Esophagus (tissue), 2 donors: ENCODE measurements at regions not wholly inside any gene's neighbourhood (a gene's known extent, or its start where the extent isn't known, plus 50 kb on each side); places are given as distances from the start of the nearest gene placed in this dataset.

Source experiments
- H3K27ac ChIP-seq, 2 donors: one replicate each; pipeline ENCODE4 v1.5.1; 2013; ENCODE audit warnings: low read depth in 2 of 2, mild to moderate bottlenecking in 2 of 2, inconsistent platforms in 1 of 2, low read length in 1 of 2, moderate library complexity in 1 of 2
- H3K27me3 ChIP-seq, 2 donors: one replicate each; pipeline ENCODE4 v1.6.1; 2013; ENCODE audit warnings: low read length in 2 of 2, control low read depth in 1 of 2, mild to moderate bottlenecking in 1 of 2; ENCODE audit not compliant: insufficient read depth in 2 of 2, control insufficient read depth in 1 of 2
- H3K36me3 ChIP-seq, 2 donors: one replicate each; pipeline ENCODE4 v1.6.1; 2013; ENCODE audit warnings: low read length in 1 of 2; ENCODE audit not compliant: control insufficient read depth in 2 of 2, insufficient read depth in 2 of 2
- H3K4me1 ChIP-seq, 2 donors: one replicate each; pipeline ENCODE4 v1.6.1; 2013; ENCODE audit warnings: low read length in 1 of 2; ENCODE audit not compliant: control insufficient read depth in 2 of 2, insufficient read depth in 2 of 2
- H3K4me3 ChIP-seq, 2 donors: one replicate each; pipeline ENCODE4 v1.5.1; 2013; ENCODE audit warnings: low read length in 2 of 2, mild to moderate bottlenecking in 2 of 2, low read depth in 1 of 2, moderate library complexity in 1 of 2
- H3K9me3 ChIP-seq, 2 donors: one replicate each; pipeline ENCODE4 v1.6.1; 2013; ENCODE audit warnings: mild to moderate bottlenecking in 2 of 2, low read depth in 1 of 2, low read length in 1 of 2, moderate library complexity in 1 of 2; ENCODE audit not compliant: control insufficient read depth in 2 of 2, insufficient read depth in 1 of 2
- WGBS, 2 donors: extraction: QIAGEN DNeasy Blood & Tissue Kit; methylation state at CpG; one replicate each; pipeline ENCODE4 v1.1.7; 2013; 5-methylcytosine and 5-hydroxymethylcytosine counted together
- donor health status: healthy with polysubstance abuse.
- donor health status: Bipolar disorder and iron deficiency.

DNA sequence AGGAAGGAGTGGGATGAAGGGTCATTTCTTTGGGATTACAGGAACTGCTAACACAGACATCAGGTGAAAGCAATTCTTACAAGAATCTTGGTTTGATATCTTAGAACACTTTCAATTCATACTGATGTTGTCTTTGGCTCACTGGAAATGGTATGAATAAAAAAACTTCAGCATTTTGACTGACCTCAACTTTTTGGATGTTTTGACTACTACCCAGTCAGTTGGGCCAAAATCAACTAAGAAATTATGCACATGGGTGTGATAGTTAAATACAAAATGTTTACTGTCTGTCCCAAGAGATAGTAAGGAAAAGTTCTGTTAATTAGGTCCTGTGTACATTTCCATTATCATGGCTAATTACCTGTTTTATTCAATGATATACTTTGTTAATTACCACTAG lies 165.5 kb upstream of the LRIG1 start:
- no peak overlapping the region for H3K4me3 ChIP-seq
- no peak overlapping the region for H3K27ac ChIP-seq
- no peaks in the 10 kb centered on the region for H3K27me3 ChIP-seq
- H3K36me3 ChIP-seq: no peaks in the 10 kb centered on the region
- H3K9me3 ChIP-seq: no peaks in the 10 kb centered on the region
- no peaks in the 10 kb centered on the region for H3K4me1 ChIP-seq

DNA sequence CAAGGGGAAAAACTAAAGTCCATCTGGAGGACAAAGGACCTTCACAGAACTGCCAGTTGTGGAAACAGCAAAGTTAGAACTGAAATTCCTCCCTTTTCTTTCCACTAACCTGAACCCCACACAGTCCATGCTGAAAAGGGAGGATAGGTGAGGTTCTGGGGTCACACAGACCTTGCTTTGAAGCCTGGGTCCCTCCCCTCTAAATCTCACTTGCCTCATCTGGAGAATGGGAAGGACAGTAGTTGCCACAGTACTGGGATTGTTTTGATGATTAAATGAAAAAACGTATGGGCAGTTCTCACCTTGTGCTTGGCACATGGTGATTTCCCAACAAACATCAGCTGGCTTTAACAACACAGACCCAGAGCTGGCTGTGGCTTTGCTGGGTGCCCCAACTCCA lies 166.4 kb upstream of the LRIG1 start:
- Histone ChIP-seq H3K27ac (no peak overlapping the region), H3K4me1 (no peaks in the 10 kb centered on the region), H3K4me3 (no peak overlapping the region), H3K36me3 (no peaks in the 10 kb centered on the region), H3K27me3 (no peaks in the 10 kb centered on the region), H3K9me3 (no peaks in the 10 kb centered on the region)
- WGBS, 2 donors: 50 to 58% methylated on average over 1 of the region's 1 CpG

GRCh38 chr3:66671291-66671690 lies 170.5 kb upstream of the LRIG1 start:
- 60 to 79% methylated on average over 1 of the region's 1 CpG for WGBS, 2 donors
- Histone ChIP-seq H3K27me3 (no peaks in the 10 kb centered on the region), H3K4me1 (no peaks in the 10 kb centered on the region), H3K4me3 (no peak overlapping the region), H3K9me3 (no peaks in the 10 kb centered on the region), H3K27ac (no peak overlapping the region), H3K36me3 (no peaks in the 10 kb centered on the region)

DNA sequence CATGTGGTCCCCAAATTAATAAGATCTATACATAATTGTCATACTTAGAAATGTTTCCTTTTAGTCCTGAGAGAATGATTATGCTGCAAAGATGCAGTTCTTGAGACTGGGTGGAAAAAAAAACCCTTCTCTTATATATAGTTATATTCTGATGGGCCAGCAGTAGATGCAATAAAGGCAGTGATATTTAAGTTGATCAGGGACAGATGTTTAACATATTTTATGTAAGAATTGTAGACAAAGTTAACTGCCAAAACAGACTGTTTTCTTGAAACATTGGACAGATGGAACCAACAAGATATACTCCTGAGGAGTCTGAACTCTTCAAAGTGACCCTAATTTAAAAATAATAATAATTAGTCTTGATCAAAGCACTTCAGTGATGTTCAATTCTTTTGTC lies 172.0 kb upstream of the LRIG1 start:
- no peaks in the 10 kb centered on the region for H3K4me1 ChIP-seq
- H3K27ac ChIP-seq: no peak overlapping the region
- H3K4me3 ChIP-seq: no peak overlapping the region
- peaks cover 0 to 3% of the 10 kb centered on the region in 2 donors for H3K9me3 ChIP-seq
- no peaks in the 10 kb centered on the region for H3K36me3 ChIP-seq
- H3K27me3 ChIP-seq: no peaks in the 10 kb centered on the region

- peaks cover 0 to 3% of the 10 kb centered on the region in 2 donors for H3K9me3 ChIP-seq
- H3K27me3 ChIP-seq: no peaks in the 10 kb centered on the region
- H3K27ac ChIP-seq: no peak overlapping the region
- no peaks in the 10 kb centered on the region for H3K4me1 ChIP-seq
- H3K4me3 ChIP-seq: no peak overlapping the region
- no peaks in the 10 kb centered on the region for H3K36me3 ChIP-seq
- 70 to 76% methylated on average over 9 of the region's 9 CpGs for WGBS, 2 donors
These were observed 172.5 kb upstream of the LRIG1 start for GRCh38 chr3:66673293-66673692.

DNA sequence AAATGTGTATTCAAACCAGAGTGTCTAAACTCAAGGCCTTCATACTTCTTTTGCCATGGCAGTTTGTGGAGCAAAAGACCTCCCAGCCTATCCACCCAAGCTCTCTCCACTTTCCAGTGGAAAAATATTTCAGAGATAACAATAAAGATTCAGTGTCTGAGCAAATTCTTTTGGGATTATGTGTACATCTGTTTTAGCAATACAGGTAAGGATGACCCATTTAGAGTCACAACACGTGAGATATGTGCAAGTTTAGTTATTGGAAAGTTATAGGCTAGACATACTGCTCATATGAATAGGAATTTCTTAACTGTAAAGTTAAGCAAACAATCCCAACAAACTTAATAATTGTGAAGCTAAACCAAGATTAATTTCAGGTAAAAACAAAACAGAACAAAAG lies 174.5 kb upstream of the LRIG1 start:
- Histone ChIP-seq H3K27ac (no peak overlapping the region), H3K9me3 (peaks cover 0 to 3% of the 10 kb centered on the region in 2 donors), H3K4me3 (no peak overlapping the region), H3K4me1 (no peaks in the 10 kb centered on the region), H3K36me3 (no peaks in the 10 kb centered on the region), H3K27me3 (no peaks in the 10 kb centered on the region)
- 59 to 62% methylated on average over 1 of the region's 1 CpG for WGBS, 2 donors

- H3K4me1 ChIP-seq: peaks cover 0 to 4% of the 10 kb centered on the region in 2 donors
- no peak overlapping the region for H3K4me3 ChIP-seq
- H3K27me3 ChIP-seq: no peaks in the 10 kb centered on the region
- H3K36me3 ChIP-seq: no peaks in the 10 kb centered on the region
- WGBS, 2 donors: 70 to 78% methylated on average over 5 of the region's 5 CpGs
- no peaks in the 10 kb centered on the region for H3K9me3 ChIP-seq
- H3K27ac ChIP-seq: no peak overlapping the region
These were observed 191.4 kb upstream of the LRIG1 start for GRCh38 chr3:66692042-66692765.

- H3K27ac ChIP-seq: no peak overlapping the region
- 70 to 77% methylated on average over 5 of the region's 5 CpGs for WGBS, 2 donors
These were observed 191.9 kb upstream of the LRIG1 start for GRCh38 chr3:66692766-66693150.

DNA sequence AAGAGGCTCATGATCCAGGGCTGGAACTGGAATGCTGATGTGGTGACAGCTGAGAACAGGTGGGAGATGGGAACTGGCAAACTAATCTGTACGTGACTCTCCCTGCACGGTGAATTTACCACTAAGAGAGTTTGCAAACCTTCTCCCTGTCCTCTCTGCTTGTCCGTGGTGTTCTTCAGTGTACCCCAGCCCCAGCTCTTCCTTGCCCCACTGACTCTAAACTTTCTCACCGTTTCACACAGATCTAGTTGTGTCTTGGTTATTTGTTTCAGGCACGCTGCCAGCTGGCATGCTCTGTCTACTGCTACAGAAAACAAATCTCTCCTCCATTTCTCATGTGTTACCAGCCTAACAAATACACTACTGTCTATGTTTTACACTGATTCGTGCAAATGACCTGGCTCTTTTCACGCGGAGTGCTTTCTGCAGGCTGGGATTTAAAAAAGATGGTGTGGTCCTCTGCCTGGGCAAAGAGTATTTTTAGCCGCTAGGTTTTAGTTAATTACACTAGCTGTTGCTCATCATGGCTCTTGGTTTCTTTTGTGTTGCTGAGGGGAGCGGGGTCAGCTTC lies 192.7 kb upstream of the LRIG1 start:
- Histone ChIP-seq H3K4me1 (peaks cover 0 to 4% of the 10 kb centered on the region in 2 donors), H3K9me3 (no peaks in the 10 kb centered on the region), H3K27me3 (no peaks in the 10 kb centered on the region), H3K27ac (no peak overlapping the region), H3K4me3 (no peak overlapping the region), H3K36me3 (no peaks in the 10 kb centered on the region)
- 34 to 41% methylated on average over 10 of the region's 10 CpGs for WGBS, 2 donors

More at GRCh38 chr3:66692766-66693150, 191.9 kb upstream of the LRIG1 start:
- Histone ChIP-seq H3K27me3 (no peaks in the 10 kb centered on the region), H3K9me3 (no peaks in the 10 kb centered on the region), H3K36me3 (no peaks in the 10 kb centered on the region), H3K4me3 (no peak overlapping the region), H3K4me1 (peaks cover 0 to 4% of the 10 kb centered on the region in 2 donors)

DNA sequence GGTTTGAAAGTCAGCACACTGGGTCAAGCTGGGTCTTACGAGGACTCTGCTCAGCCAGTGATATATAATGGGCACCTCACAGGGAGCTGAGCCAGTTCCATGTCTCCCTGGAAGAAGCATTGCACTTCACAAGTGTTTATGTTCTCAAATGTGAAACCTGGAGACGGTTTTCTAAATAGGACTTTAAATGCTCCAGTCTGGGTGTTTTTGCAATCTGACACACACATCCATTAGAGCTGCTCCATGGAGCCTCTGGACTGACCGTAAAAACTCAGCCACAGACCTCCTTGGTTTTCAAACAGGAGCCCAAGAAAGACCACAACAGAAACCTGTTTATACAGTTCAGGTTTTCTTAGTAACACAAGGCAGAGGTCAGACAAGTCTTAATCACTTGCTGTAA lies 201.3 kb upstream of the LRIG1 start:
- H3K4me3 ChIP-seq: no peak overlapping the region
- H3K36me3 ChIP-seq: no peaks in the 10 kb centered on the region
- H3K9me3 ChIP-seq: no peaks in the 10 kb centered on the region
- 81% methylated on average over 3 of the region's 3 CpGs for WGBS, 2 donors
- H3K4me1 ChIP-seq: no peaks in the 10 kb centered on the region
- no peak overlapping the region for H3K27ac ChIP-seq
- H3K27me3 ChIP-seq: no peaks in the 10 kb centered on the region
